Caki2 (cell line): ENCODE measurements at regions not wholly inside any gene's neighbourhood (a gene's known extent, or its start where the extent isn't known, plus 50 kb on each side); places are given as distances from the start of the nearest gene placed in this dataset.
"Not testable (repeated sequence)": the region's sequence is repeated elsewhere in the genome, so short reads cannot be mapped to it uniquely, and the experiment has no call there.

ENCODE experiments used
- DNase-seq: peaks from one replicate; pipeline ENCODE4 v3.0.0-alpha.2; 2015; ENCODE audit warnings: low read depth
- in situ Hi-C: cut with HindIII; loops from 2 replicates; pipeline ENCODE4 v1.10.0; 2016; ENCODE audit warnings: low sequenced_read_pairs, low pct_unique_long_range_greater_than_20kb, mixed read lengths

GRCh38 chr10:7108141-7108540, 302.7 kb downstream of the SFMBT2 start:
- in situ Hi-C loops, result no loop called here
- no peak for DNase-seq

DNA sequence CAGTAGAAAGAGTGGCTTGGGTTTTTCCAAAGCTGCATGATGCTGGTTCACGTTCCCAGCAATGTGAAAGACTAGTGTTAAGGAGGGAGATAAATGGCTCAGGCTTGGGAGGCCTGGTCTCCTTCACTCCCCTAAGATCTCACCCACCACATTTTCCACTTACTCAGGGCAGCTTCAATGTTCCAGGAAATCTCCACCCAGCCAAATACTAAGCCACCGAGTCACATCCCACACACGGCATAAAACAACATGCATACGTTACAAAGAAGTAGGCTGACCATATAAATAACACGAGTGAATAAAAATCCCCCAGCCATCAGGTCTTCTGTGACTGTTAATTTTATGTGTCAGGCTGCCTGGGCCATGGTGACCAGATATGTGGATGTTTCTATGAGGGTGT, 303.5 kb downstream of the SFMBT2 start:
- DNase-seq, result no peak
- in situ Hi-C loops, result no loop called here

- DNase-seq, in situ Hi-C loops: not testable (repeated sequence)
These were observed 306.5 kb downstream of the SFMBT2 start for GRCh38 chr10:7104379-7104778.

- no peak for DNase-seq
- in situ Hi-C loops, result no loop called here
These were observed 308.1 kb downstream of the SFMBT2 start for GRCh38 chr10:7102557-7103349.

GRCh38 chr10:7102084-7102483, 308.8 kb downstream of the SFMBT2 start:
- in situ Hi-C loops, result no loop called here

DNA sequence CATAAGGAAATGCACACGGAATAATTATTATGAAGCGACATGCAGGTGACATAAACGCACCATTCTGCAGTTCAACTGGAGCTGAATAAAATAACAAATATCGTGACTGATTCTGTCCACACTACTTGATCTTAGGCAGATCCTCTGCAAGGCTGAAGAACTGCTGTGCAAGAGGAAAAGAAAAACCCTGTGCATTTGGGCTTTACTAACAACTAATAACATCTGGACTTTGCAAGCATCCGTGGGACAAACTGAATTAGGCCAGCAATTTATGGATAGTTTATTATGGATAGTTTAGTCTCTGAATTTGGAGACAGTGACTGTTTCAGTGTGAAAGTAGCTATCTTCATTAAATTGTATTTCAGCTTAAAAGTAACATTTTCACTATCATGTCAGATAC, 309.4 kb downstream of the SFMBT2 start:
- in situ Hi-C loops, result no loop called here
- no peak for DNase-seq

More at GRCh38 chr10:7102084-7102483, 308.8 kb downstream of the SFMBT2 start:
- DNase-seq, result no peak

GRCh38 chr10:7100032-7100702, 310.7 kb downstream of the SFMBT2 start:
- DNase-seq, result no peak
- in situ Hi-C loops, result no loop called here

DNA sequence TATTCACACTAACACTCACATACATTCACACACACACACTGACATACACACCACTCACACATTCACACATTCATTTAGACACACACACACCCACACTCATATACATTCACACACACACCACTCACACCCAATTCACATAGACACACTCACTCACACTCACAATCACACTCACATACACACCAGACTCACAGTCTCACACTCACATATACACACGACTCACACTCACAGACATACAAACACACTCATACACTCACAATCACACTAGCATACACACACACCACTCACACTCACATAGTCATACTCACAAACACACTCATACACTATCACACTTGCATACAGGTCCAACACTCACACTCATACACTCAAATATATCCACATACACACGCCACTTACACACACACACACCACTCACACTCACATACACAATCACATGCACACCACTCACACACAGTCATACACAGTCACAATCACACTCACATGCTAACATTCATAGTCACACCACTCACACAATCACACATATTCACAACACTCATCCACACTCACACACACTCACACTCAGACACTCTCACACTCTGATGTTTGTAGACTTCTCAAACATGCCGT, 312.6 kb downstream of the SFMBT2 start:
- in situ Hi-C loops, result no loop called here
- no peak for DNase-seq

DNA sequence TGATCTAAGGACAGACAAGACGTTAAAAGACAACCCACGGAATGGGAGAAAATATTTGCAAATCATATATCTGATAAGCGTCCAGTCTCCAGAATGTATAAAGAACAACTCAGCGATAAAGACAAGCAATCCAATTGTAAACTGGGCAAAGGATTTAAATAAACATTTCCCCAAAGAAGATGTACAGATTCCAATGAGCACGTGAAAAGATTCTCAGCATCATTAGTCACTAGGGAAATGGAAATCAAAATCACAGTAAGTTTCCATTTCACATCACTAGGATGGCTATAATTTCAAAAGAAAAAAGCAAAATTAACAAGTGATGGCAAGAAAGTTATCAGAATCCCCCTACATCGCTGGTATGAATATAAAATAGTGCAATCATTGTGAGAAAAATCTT, 316.1 kb downstream of the SFMBT2 start:
- DNase-seq, result no peak
- in situ Hi-C loops, result no loop called here

DNA sequence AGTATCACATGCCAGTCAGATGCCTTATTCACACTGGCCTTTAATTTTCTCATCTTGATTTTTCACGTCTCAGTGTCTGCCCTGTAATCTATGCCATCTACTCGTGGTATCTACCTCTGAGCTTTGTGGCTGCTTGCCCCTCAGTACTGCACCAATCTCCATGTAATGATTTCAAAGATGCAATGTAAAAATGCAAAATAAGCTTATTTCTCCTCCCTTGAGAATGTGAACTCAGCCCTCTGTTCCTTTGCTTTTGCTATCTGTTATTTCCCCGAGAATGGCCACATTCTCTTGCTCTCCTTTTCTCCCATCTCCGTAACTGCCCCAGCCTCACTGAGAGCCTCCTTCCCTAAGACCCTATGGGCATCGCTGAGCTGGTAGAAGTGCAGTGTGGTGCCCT, 317.5 kb downstream of the SFMBT2 start:
- no peak for DNase-seq
- in situ Hi-C loops, result no loop called here

DNA sequence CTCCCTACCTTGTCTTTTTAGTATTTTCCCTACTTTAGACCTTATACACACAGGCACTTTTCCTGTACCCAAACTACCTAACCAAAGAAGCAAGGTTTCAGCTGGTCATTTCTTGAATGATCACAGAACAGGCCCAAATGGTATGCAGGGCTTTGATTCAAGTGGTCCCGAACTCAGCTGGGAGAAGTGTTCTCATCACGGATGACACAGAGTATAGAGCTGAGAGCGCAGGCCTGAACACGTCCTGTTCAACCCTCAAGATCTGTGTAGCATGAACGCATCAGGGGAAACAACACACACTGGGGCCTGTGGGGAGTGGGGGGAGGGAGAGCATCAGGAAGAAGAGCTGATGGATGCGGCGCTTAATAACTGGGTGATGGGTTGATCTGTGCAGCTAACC, 318.2 kb downstream of the SFMBT2 start:
- no peak for DNase-seq
- in situ Hi-C loops, result no loop called here

GRCh38 chr10:7090529-7090928, 320.3 kb downstream of the SFMBT2 start:
- in situ Hi-C loops, result no loop called here
- DNase-seq, result no peak

GRCh38 chr10:7085913-7086589, 324.8 kb downstream of the SFMBT2 start:
- in situ Hi-C loops, result no loop called here
- DNase-seq, result no peak

DNA sequence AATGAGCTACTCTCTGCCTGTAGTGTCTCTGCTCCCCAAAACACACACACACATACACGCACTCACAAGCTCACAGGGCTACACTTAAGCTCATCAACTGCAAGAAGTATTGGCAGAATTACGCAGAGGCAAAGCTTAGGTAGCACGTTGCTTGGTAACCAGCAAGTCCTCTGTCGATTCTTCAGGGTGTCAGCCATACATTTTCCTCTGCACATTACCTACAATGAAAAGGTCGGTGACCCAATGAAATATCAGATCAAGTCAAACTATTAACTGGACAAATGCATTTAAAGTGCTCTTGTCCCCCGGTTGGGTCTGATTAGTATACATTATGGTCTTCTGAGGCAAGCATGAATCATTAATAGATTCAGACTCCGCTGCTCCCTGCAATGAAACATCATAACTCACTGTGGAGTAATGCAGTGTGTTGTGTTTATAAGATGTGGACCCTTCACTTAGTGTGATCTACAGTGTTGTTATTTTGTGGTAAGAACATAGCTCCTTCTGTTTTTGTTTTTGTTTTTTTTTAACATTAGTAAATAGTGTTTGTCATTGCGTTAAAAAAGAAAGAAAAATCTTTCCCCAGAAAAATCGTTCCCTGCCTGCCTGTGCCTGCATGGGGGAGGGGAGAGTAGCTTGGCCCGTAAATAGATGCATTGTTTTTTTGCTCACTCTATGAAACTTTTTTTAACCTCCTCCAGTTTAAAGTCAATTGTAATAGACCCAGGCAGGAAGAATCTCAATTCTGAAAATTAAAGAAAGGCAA, 325.5 kb downstream of the SFMBT2 start:
- no peak for DNase-seq
- in situ Hi-C loops, result no loop called here

GRCh38 chr10:7084280-7085005, 326.4 kb downstream of the SFMBT2 start:
- no peak for DNase-seq
- in situ Hi-C loops, result no loop called here

- in situ Hi-C loops, result no loop called here
- no peak for DNase-seq
These were observed 327.9 kb downstream of the SFMBT2 start for GRCh38 chr10:7082967-7083366.

- in situ Hi-C loops, result no loop called here
- no peak for DNase-seq
These were observed 333.0 kb downstream of the SFMBT2 start for GRCh38 chr10:7077880-7078279.

DNA sequence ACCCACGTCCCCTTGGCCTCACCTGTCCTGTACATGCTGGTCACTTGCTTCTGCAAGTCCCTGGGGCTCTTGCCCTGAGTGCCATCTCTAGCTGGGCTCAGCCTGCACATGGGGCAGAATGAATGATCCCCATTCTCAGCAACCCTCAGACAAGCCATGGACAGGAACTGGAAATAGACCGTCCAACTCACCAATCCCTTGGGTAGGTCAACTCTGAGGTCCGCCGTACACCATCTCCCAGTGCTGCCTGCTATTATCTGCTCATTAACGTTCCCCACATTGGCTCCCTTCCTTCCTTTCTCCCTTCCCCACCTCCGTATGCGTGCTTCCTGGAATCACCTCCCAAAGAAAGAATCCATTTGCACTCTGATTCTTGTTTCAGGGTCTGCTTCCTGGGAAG, 335.0 kb downstream of the SFMBT2 start:
- DNase-seq, result no peak
- in situ Hi-C loops, result no loop called here
